Progenitor cell of endocrine pancreas (in vitro differentiated cells): ENCODE measurements at regions not wholly inside any gene's neighbourhood (a gene's known extent, or its start where the extent isn't known, plus 50 kb on each side); places are given as distances from the start of the nearest gene placed in this dataset.

Source experiments
- DNase-seq: peaks from one replicate; pipeline ENCODE4 v3.0.0; 2021; ENCODE audit warnings: low spot score; ENCODE audit not compliant: unreplicated experiment
- H3K27ac Mint-ChIP-seq: 2 replicates; pipeline ENCODE4 v1.8.0; 2021; ENCODE audit warnings: mild to moderate bottlenecking, moderate library complexity, mixed read lengths
- H3K27me3 Mint-ChIP-seq: 2 replicates; pipeline ENCODE4 v1.8.0; 2021; ENCODE audit warnings: mixed read lengths
- H3K36me3 Mint-ChIP-seq: 2 replicates; pipeline ENCODE4 v1.8.0; 2022; ENCODE audit warnings: mixed read lengths; ENCODE audit not compliant: insufficient read depth
- H3K4me1 Mint-ChIP-seq: 2 replicates; pipeline ENCODE4 v1.8.0; 2021; ENCODE audit warnings: low read depth, mixed read lengths
- H3K4me3 Mint-ChIP-seq: 2 replicates; pipeline ENCODE4 v1.8.0; 2021; ENCODE audit warnings: low read depth, mild to moderate bottlenecking, moderate library complexity, mixed read lengths
- H3K9me3 Mint-ChIP-seq: 2 replicates; pipeline ENCODE4 v1.8.0; 2021; ENCODE audit warnings: low read depth, mixed read lengths
- TF ChIP-seq, protein P1 (sequence below): fragments of 200-600 bp; sonication (generic); IDR thresholded peaks from one replicate; pipeline ENCODE4 v1.5.0; 2021; ENCODE audit warnings: antibody characterized with exemption, mild to moderate bottlenecking; ENCODE audit not compliant: unreplicated experiment

GRCh38 chr2:18001671-18002070 lies 123.2 kb downstream of the KCNS3 start:
- TF ChIP-seq, protein P1, sequence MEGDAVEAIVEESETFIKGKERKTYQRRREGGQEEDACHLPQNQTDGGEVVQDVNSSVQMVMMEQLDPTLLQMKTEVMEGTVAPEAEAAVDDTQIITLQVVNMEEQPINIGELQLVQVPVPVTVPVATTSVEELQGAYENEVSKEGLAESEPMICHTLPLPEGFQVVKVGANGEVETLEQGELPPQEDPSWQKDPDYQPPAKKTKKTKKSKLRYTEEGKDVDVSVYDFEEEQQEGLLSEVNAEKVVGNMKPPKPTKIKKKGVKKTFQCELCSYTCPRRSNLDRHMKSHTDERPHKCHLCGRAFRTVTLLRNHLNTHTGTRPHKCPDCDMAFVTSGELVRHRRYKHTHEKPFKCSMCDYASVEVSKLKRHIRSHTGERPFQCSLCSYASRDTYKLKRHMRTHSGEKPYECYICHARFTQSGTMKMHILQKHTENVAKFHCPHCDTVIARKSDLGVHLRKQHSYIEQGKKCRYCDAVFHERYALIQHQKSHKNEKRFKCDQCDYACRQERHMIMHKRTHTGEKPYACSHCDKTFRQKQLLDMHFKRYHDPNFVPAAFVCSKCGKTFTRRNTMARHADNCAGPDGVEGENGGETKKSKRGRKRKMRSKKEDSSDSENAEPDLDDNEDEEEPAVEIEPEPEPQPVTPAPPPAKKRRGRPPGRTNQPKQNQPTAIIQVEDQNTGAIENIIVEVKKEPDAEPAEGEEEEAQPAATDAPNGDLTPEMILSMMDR: peak; percentile 25
- H3K36me3 Mint-ChIP-seq: no peaks in the 10 kb centered on the region
- peaks cover 7% of the 10 kb centered on the region for H3K4me1 Mint-ChIP-seq
- no peaks in the 10 kb centered on the region for H3K27me3 Mint-ChIP-seq
- no peak overlapping the region for H3K4me3 Mint-ChIP-seq
- no peak overlapping the region for H3K27ac Mint-ChIP-seq
- H3K9me3 Mint-ChIP-seq: peaks cover 11% of the 10 kb centered on the region
- no peak for DNase-seq

- DNase-seq: no peak
- Mint-ChIP-seq H3K9me3 (peaks cover 11% of the 10 kb centered on the region), H3K4me3 (no peak overlapping the region), H3K36me3 (no peaks in the 10 kb centered on the region), H3K27ac (no peak overlapping the region), H3K4me1 (no peaks in the 10 kb centered on the region), H3K27me3 (no peaks in the 10 kb centered on the region)
- TF ChIP-seq, protein P1: no peak
Observed at GRCh38 chr2:17996978-17997377, 118.5 kb downstream of the KCNS3 start.

DNA sequence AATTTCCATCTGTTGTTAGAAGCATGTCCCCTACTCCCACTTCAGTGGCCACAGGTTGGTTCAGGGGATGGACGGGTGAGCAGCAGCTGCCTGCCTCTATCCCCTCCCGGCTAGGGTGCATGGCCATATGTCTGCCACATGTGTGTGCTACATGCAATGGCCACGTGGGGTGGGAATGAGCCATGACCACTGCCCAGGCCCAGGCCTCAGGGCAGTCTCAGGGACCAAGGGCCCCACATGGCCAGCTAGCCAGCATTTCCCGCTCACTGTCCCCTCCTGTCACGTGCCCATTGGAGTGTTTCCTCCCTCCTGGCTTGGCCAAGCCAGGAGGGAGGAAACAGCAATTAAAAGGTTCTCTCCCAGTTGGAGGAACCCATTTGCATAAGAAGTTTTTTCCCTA lies 117.1 kb downstream of the KCNS3 start:
- H3K4me3 Mint-ChIP-seq: no peak overlapping the region
- no peaks in the 10 kb centered on the region for H3K27me3 Mint-ChIP-seq
- DNase-seq: no peak
- TF ChIP-seq, protein P1: no peak
- peaks cover 11% of the 10 kb centered on the region for H3K9me3 Mint-ChIP-seq
- no peaks in the 10 kb centered on the region for H3K36me3 Mint-ChIP-seq
- H3K27ac Mint-ChIP-seq: no peak overlapping the region
- H3K4me1 Mint-ChIP-seq: no peaks in the 10 kb centered on the region
